ENCODE measurements at regions not wholly inside any gene's neighbourhood (a gene's known extent, or its start where the extent isn't known, plus 50 kb on each side); places are given as distances from the start of the nearest gene placed in this dataset.

DNA sequence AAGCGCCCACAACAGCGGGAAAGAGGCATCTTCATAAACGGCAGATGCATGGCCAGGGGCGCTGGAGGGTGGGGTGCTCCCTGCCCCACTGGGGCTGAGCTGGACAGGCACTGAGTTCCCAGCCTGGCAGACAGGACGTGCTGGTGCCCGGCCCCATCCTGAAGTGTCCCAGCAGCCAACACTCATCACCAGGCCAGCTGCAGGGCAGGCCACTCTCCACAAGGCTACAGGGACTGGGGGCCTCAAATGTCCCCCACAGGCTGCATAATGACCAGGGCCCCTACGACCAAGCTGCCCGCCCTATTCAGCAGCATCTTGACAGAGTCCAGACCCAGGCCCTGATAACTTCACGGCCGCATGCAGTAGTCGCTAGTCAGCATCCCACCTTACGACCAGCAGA is 124.1 kb upstream of the IQSEC1 start:
- Histone ChIP-seq H3K4me1 (peaks cover 0 to 13% (median 2%) of the 10 kb centered on the region in 4 donors), H3K9me3 (no peaks in the 10 kb centered on the region), H3K27me3 (no peaks in the 10 kb centered on the region), H3K4me3 (no peak overlapping the region), H3K27ac (no peak overlapping the region), H3K36me3 (no peaks in the 10 kb centered on the region)
- intact Hi-C loops (cut with DNase I): no loop called here
- TF ChIP-seq, protein P1, sequence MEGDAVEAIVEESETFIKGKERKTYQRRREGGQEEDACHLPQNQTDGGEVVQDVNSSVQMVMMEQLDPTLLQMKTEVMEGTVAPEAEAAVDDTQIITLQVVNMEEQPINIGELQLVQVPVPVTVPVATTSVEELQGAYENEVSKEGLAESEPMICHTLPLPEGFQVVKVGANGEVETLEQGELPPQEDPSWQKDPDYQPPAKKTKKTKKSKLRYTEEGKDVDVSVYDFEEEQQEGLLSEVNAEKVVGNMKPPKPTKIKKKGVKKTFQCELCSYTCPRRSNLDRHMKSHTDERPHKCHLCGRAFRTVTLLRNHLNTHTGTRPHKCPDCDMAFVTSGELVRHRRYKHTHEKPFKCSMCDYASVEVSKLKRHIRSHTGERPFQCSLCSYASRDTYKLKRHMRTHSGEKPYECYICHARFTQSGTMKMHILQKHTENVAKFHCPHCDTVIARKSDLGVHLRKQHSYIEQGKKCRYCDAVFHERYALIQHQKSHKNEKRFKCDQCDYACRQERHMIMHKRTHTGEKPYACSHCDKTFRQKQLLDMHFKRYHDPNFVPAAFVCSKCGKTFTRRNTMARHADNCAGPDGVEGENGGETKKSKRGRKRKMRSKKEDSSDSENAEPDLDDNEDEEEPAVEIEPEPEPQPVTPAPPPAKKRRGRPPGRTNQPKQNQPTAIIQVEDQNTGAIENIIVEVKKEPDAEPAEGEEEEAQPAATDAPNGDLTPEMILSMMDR (IDR thresholded peaks at IDR 0.05): no peak
- TF ChIP-seq POLR2A (IDR thresholded peaks at IDR 0.05): no peak
- WGBS (ENCODE audit: insufficient coverage, low coverage, low lambda C conversion rate, missing lambda C conversion rate): 80% methylated on average over 2 of the region's 12 CpGs
- peak in 1 of 3 donors; percentile 33 for DNase-seq
- ATAC-seq: no peak

DNA sequence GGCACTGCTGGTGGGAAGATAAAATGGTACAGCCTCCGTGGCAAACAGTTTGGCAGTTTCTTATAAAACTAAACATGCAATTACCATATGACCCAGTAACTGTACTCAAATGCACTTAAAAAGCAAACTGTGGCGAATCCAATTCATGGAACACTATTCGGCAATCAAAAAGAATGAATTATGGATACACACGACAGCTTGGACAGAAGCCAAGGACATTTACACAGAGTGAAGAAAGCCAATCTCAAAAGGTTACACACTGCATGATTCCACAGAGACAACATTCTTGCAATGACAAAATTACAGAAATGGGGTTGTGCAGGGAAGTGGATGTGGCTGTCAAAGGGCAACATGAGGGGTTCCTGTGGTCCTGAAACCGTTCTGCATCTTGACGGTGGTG is 122.1 kb upstream of the IQSEC1 start:
- TF ChIP-seq POLR2A (IDR thresholded peaks at IDR 0.05): no peak
- TF ChIP-seq, protein P1 (IDR thresholded peaks at IDR 0.05): no peak
- no peaks in the 10 kb centered on the region for H3K27me3 ChIP-seq
- H3K27ac ChIP-seq: no peak overlapping the region
- H3K4me1 ChIP-seq: peaks cover 0 to 13% (median 2%) of the 10 kb centered on the region in 4 donors
- no peak for DNase-seq
- no peaks in the 10 kb centered on the region for H3K36me3 ChIP-seq
- WGBS (ENCODE audit: insufficient coverage, low coverage, low lambda C conversion rate, missing lambda C conversion rate): 61% methylated on average over 6 of the region's 6 CpGs
- no peaks in the 10 kb centered on the region for H3K9me3 ChIP-seq
- ATAC-seq: no peak
- intact Hi-C loops (cut with DNase I): no loop called here
- no peak overlapping the region for H3K4me3 ChIP-seq

DNA sequence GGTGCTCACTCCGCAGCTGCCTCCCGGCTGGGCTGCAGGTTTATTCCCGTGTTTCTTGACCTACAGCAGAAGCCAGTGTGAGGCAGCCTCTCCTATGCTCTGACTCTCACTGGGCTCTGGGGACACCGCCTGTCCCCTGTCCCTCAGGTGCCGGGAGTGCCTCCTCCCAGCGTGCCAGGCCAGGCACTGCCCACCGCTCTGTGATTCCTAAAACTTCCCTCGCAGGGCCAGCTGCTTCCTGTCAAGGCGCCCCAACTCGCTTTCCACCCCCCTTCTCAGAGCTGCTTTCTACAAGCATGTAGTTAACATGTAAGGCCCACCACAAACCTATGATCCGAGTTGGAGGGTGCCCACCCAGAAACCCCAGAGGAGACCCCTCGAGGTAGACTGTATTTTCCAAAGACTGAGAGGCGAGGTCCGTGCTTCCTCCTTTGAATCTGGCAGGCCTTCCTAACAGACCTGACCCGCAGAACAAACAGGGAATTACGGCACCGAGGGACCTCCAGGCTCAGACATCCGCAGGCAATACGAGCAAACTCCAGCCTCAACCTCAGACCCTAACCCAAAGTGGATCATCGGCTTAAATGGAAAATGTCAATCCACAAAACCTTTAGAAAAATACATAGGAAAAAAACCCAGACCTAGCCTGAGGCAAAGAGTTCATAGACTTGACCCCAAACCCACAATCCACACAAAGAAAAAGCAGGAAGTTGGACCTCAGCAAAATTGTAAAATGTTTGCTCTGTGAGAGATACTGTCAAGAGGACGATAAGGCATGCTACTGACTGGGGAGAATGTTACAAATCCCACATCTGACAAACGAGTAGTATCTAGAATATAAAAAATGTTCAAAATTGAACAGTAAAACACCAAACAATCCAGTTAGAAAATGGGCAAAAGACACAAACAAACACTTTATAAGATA is 121.3 kb upstream of the IQSEC1 start:
- no peak overlapping the region for H3K4me3 ChIP-seq
- intact Hi-C loops (cut with DNase I): no loop called here
- H3K9me3 ChIP-seq: no peaks in the 10 kb centered on the region
- TF ChIP-seq, protein P1 (IDR thresholded peaks at IDR 0.05): no peak
- no peak for TF ChIP-seq POLR2A (IDR thresholded peaks at IDR 0.05)
- no peak overlapping the region for H3K27ac ChIP-seq
- H3K4me1 ChIP-seq: peaks cover 0 to 13% (median 2%) of the 10 kb centered on the region in 4 donors
- no peaks in the 10 kb centered on the region for H3K36me3 ChIP-seq
- ATAC-seq (peak in 1 of 4 donors; percentile 26), DNase-seq (peak in 1 of 3 donors; percentile 45)
- no peaks in the 10 kb centered on the region for H3K27me3 ChIP-seq
- WGBS (ENCODE audit: insufficient coverage, low coverage, low lambda C conversion rate, missing lambda C conversion rate): 51% methylated on average over 12 of the region's 22 CpGs

DNA sequence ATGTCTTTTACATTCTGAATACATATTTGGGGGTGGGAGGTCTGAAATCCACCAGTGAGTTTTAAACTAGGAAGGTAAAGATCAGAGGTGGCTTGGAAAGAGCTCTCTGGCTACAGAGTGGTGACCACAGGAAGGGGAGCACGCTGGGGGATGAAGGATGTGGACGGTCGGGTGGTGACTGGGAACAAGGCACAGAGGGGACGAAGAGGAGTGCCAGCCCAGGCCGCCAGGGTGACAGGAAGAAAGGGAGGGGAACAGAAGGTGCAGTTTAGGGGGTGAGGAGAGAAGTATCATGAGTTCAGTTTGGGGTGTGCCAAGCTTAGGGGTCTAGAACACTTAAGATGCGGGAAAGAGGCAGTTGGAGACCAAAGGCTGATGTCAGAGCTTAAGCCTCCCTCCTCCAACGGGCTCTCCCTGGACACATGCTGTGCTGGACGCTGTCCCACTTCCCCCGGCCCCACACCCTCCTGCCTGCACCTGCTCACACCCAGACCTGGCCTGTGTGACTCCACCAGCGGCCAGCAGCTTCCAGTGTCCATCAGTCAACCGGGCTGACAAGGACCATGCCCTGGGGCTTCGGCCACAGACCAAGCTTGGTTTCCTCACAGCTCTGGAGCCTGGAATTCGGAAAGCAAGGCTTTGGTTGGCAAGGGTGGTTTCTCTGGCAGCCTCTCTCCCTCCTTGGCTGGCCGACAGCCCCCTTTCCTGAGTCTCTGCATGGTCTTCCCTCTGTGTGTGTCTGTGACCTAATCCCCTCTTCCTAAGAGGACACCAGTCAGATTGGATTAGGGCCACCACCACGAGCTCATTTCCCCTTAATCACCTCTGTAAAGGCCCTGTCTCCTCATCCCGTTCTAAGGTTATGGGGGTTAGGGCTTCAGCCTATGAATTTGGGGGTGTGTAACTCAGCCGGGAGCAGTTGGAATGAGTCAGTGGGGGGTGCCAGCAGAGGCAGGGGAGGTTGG is 120.4 kb upstream of the IQSEC1 start:
- Histone ChIP-seq H3K36me3 (no peaks in the 10 kb centered on the region), H3K9me3 (no peaks in the 10 kb centered on the region), H3K4me1 (peaks cover 0 to 13% (median 2%) of the 10 kb centered on the region in 4 donors), H3K27ac (no peak overlapping the region), H3K27me3 (no peaks in the 10 kb centered on the region), H3K4me3 (no peak overlapping the region)
- 78% methylated on average over 11 of the region's 17 CpGs for WGBS (ENCODE audit: insufficient coverage, low coverage, low lambda C conversion rate, missing lambda C conversion rate)
- DNase-seq: peak in 1 of 3 donors; percentile 40
- TF ChIP-seq, protein P1 (IDR thresholded peaks at IDR 0.05): no peak
- TF ChIP-seq POLR2A (IDR thresholded peaks at IDR 0.05): no peak
- intact Hi-C loops (cut with DNase I): no loop called here
- ATAC-seq: no peak

Measured in right lobe of liver (tissue), 6 donors.